GM21786 (cell line): ENCODE measurements at regions not wholly inside any gene's neighbourhood (a gene's known extent, or its start where the extent isn't known, plus 50 kb on each side); places are given as distances from the start of the nearest gene placed in this dataset.
"Not testable (repeated sequence)": the region's sequence is repeated elsewhere in the genome, so short reads cannot be mapped to it uniquely, and the experiment has no call there.

Experiments
- ATAC-seq: cut with Tn5 transposase; IDR thresholded peaks from one replicate; pipeline ENCODE4 v1.9.1; 2021; ENCODE audit not compliant: unreplicated experiment

GRCh38 chr1:79177844-79178243 lies 171.3 kb upstream of the ADGRL4 start:
- ATAC-seq = no peak

- no peak for ATAC-seq
These were observed 154.5 kb upstream of the ADGRL4 start for GRCh38 chr1:79161077-79161476.

- ATAC-seq = no peak
These were observed 149.5 kb upstream of the ADGRL4 start for GRCh38 chr1:79155991-79156390.

GRCh38 chr1:79151006-79151796 lies 144.7 kb upstream of the ADGRL4 start:
- no peak for ATAC-seq

- no peak for ATAC-seq
These were observed 144.0 kb upstream of the ADGRL4 start for GRCh38 chr1:79150576-79150975.

GRCh38 chr1:79138227-79138626 lies 131.7 kb upstream of the ADGRL4 start:
- ATAC-seq = not testable (repeated sequence)

- ATAC-seq = no peak
These were observed 127.3 kb upstream of the ADGRL4 start for GRCh38 chr1:79133774-79134364.

GRCh38 chr1:79131626-79132025 lies 125.1 kb upstream of the ADGRL4 start:
- no peak for ATAC-seq

GRCh38 chr1:79129914-79130313 lies 123.4 kb upstream of the ADGRL4 start:
- ATAC-seq = no peak

GRCh38 chr1:79128722-79129121 lies 122.2 kb upstream of the ADGRL4 start:
- no peak for ATAC-seq

GRCh38 chr1:79124756-79125155 lies 118.2 kb upstream of the ADGRL4 start:
- ATAC-seq = no peak

- no peak for ATAC-seq
These were observed 116.0 kb upstream of the ADGRL4 start for GRCh38 chr1:79122521-79122920.

- no peak for ATAC-seq
These were observed 110.8 kb upstream of the ADGRL4 start for GRCh38 chr1:79117376-79117775.

GRCh38 chr1:79113836-79114235 lies 107.3 kb upstream of the ADGRL4 start:
- no peak for ATAC-seq

GRCh38 chr1:79110749-79111148 lies 104.2 kb upstream of the ADGRL4 start:
- no peak for ATAC-seq

- no peak for ATAC-seq
These were observed 102.9 kb upstream of the ADGRL4 start for GRCh38 chr1:79109445-79109844.

GRCh38 chr1:79105500-79105899 lies 99.0 kb upstream of the ADGRL4 start:
- no peak for ATAC-seq

- no peak for ATAC-seq
These were observed 98.1 kb upstream of the ADGRL4 start for GRCh38 chr1:79104617-79105016.

GRCh38 chr1:79100385-79100784 lies 93.9 kb upstream of the ADGRL4 start:
- ATAC-seq = no peak

GRCh38 chr1:79090985-79091384 lies 84.5 kb upstream of the ADGRL4 start:
- ATAC-seq = no peak

- no peak for ATAC-seq
These were observed 83.4 kb upstream of the ADGRL4 start for GRCh38 chr1:79089946-79090345.

GRCh38 chr1:79082233-79082632 lies 75.7 kb upstream of the ADGRL4 start:
- ATAC-seq = no peak

- no peak for ATAC-seq
These were observed 73.2 kb upstream of the ADGRL4 start for GRCh38 chr1:79079770-79080169.
